HG03520 (cell line): ENCODE measurements at regions not wholly inside any gene's neighbourhood (a gene's known extent, or its start where the extent isn't known, plus 50 kb on each side); places are given as distances from the start of the nearest gene placed in this dataset.

Source experiments
- ATAC-seq: cut with Tn5 transposase; IDR thresholded peaks from one replicate; pipeline ENCODE4 v1.9.1; 2021; ENCODE audit warnings: mild to moderate bottlenecking, moderate library complexity; ENCODE audit not compliant: unreplicated experiment

- no peak for ATAC-seq
These were observed 61.6 kb upstream of the GYPA start for GRCh38 chr4:144202081-144202480.

- no peak for ATAC-seq
These were observed 62.6 kb upstream of the GYPA start for GRCh38 chr4:144203155-144203554.

DNA sequence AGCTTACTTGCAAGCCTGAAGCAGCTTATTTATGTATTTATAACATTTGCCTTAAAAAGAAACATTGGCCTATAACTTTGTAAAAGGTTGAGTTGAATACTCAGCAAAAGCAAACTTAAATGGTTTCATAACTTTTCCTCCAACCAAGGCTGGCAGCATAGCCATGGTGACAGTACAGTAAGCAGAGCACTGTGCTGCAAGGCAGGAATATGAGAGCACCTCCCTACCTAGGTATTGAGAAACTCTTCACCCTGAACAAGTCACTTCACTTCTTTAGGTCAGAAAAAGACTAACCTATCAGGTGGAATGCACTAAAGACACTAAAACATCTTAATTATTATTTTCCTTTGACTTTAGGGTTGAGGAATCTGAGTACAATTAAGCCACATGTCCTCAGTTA, 63.9 kb upstream of the GYPA start:
- ATAC-seq = no peak

DNA sequence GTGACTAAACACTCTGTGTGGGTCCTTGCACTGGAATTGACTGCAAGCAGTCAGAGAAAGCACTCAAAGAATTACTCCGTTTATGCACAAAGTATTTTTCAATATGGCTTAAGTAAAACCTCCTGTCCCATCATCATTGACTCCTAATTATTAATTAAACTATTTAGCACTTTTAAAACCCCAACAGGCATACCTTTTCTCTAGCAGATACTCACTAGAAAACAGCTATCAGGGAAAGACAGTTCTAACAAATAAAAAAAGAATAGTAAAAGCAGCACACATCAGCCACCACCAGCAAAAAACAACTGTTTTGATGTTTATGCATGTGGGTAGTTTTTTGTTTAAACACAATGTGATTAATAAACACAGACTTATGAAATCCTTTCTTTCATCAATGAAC, 66.2 kb upstream of the GYPA start:
- no peak for ATAC-seq

DNA sequence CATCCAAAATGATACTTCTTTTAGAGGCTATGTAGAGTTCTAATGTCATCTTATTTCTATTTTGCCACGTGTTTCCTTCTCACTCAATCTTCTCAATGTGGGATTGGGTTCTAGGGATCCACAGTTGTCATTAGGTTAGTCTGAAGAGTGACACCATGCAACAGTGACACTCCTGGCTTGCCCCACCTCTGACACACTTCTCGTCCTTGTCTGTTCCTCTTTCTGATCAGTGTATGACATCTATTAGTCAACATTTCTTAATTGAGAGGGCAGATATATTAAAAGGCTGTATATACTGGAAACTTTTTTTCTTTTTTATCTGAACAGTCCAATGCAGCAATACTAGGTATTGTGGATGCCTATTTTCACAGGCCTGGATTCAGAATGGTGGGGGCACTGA, 67.6 kb upstream of the GYPA start:
- ATAC-seq = no peak

DNA sequence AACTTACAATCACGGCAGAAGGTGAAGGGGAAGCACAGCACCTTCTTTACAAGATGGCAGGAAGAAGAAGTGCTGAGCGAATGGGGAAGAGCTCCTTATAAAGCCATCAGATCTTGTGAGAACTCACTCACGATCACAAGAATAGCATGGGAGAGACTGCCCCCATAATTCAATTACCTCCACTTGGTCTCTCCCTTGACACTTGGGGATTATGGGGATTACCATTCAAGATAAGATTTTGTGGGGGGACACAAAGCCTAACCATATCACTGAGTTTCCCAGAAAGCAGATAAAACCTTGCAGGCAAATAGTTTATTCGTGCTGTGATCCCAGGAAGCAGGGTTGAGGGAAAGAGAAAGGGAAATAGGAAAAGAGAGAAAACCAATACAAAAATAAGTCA, 69.0 kb upstream of the GYPA start:
- no peak for ATAC-seq

- no peak for ATAC-seq
These were observed 72.9 kb upstream of the GYPA start for GRCh38 chr4:144213371-144213770.

- no peak for ATAC-seq
These were observed 82.6 kb upstream of the GYPA start for GRCh38 chr4:144223149-144223548.

DNA sequence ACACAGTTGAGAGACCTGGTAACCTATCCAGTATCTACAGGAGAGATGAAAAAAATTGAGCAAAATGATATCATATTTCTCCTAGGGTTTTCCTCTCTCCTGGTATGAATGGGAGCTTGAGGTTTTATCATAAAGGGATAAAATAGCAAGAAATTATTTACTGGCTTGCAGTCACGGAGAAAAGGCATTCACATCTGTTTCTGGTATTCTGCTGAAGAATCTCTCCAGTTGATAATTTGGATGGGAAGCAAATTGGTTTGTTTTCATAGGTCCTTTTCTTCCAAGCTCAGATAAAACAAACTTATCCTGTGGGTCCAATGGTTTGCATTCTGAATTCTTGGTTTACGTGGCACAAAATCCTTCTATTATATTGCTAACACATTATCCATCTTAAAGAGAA, 83.1 kb upstream of the GYPA start:
- ATAC-seq = no peak

GRCh38 chr4:144259285-144259684, 118.8 kb upstream of the GYPA start:
- ATAC-seq = no peak

DNA sequence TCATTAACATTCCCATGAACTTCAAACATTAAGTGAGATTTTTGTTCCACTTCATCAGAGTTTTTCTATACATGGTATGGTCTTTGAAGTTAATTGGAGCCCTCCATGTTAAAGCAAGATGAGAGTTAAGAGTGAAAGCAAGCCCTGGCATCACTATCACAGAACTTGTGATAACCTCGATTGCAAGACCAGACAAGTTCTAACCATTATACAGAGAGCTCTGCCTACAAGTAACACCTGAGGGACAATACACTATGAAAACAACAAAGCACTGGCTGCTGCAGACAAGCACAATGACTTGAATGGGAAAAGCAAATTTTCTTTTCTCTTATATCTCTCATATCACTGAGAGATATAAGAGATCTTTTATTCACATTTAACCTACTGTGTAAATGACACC, 126.6 kb upstream of the GYPA start:
- ATAC-seq = no peak

- ATAC-seq = no peak
These were observed 140.2 kb upstream of the GYPA start for GRCh38 chr4:144280688-144281087.

DNA sequence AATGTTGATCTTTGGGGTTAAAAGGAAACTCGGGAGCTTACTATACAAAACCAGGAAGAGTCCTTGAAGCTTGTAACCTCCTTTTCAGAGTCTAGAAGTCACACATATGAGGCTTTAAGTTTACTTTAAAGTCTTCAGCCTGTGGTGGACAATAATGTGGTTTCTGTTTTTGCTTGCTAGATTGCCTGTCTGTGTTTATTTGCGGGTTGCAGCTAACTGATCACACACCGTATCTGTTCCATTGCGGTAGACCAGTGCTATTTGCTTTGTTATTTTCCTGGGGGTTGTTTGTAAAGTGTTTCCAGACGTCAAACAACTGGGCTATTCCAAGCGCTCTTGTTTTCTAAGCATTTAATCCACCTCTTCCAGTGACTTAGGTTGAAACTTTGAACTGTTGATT, 143.0 kb upstream of the GYPA start:
- ATAC-seq = no peak

DNA sequence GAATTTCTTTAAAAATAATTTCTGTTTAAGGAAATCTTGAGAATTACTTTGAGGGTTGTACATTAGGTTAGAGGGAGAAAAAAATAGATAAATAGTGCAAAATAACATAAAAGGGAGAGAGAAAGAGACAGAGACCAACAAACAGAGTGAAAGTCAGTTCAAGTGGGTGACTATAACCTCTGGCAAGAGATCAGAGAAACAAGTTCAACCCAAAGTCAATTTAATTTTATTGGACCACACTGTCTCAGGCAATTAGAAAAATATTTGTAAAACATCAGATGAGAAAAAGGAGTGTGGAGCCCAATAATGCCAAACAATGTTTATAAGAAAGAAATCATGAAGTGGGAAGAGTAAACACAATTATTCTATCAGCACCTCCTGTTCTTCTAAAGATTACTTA, 143.5 kb upstream of the GYPA start:
- no peak for ATAC-seq

- peak; percentile 88 for ATAC-seq
These were observed 147.7 kb upstream of the GYPA start for GRCh38 chr4:144288011-144288903.

DNA sequence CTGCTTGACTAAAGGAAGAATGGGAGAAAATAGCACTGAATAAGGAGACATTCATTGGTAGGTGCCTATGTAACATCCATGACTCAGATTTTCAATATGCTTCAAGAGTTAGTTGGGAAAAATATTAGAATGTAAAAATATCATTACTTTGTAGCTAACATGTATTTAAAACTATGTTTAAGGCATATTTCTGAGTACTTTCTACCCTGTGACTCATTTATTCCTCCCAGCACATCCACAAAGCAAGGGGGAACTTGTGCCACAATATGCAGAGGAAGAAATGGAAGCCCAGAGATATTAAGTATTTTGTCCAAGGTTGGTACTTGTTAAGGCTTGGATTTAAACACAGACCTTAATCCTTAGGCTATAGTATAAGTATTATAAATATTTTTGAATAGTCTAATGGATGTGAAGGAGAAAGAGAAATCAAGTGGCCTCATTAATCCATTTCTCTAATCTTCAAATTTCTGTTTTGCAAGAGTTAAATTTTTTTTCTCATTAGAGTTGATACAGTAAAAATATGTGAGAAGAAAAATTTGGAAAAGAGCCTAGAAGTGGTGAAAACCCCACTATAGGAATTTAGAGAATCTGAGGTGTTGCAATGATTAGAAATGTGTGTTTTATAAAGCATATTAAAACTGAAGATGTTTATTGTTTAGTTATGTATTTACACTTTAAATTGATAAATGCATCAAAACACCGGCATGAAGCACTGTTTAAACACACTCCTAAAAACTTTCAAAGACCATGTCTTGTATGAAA, 149.3 kb upstream of the GYPA start:
- ATAC-seq = no peak

DNA sequence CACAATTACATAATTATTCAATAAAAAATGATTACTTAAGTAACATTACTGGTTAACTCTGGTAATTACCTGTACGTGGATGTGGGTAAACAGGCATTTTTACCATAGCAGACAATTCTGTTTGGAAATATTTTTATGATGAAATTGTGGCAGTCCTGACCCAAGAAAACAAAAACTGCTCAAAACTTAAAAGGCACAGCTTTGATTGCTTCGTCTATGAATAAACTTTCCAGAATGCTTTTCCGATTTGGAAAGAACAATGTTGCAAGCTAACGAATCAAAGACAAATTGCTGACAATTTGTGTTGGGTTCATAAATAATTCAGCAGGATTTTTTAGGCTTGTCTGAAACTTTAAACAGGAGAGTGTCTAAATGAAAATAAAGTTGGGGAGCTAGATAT, 150.6 kb upstream of the GYPA start:
- ATAC-seq = no peak

- ATAC-seq = no peak
These were observed 153.7 kb upstream of the GYPA start for GRCh38 chr4:144294211-144294610.

DNA sequence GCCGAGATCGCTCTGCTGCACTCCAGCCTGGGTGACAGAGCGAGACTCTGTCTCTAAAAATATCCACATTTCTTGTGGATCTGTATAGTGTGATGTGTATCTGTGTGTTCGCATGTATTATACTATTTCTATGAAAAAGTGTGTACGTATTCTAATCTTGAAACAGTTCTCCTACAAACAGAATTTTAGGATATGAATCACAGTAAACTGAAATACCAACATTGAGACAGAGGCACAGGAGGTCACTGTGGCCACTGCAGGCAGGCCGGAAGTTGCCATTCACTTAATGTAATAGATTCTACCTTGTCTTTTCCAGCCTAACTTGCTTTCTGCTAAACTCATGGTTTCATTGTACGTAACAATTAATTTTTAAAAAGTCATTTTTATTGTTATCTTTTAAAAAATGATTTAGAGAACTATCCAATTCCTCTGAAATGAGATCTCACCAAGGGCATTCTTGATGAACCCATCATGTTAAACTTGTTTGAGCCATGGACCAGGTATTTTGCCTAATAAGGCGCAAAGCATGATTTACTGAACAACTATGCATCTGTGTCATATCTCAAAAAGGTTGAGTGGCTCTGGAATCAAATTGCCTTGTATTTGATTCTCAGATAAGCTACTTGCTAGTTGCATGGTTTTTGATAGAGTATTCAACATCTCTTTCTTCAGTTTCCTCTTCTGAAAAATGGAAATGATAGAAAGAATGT, 154.9 kb upstream of the GYPA start:
- ATAC-seq = no peak

- ATAC-seq = no peak
These were observed 156.4 kb upstream of the GYPA start for GRCh38 chr4:144296941-144297340.

GRCh38 chr4:144298519-144298918, 158.0 kb upstream of the GYPA start:
- no peak for ATAC-seq

- no peak for ATAC-seq
These were observed 160.1 kb upstream of the GYPA start for GRCh38 chr4:144300616-144301015.
